LNCaP clone FGC (cell line): ENCODE measurements at regions not wholly inside any gene's neighbourhood (a gene's known extent, or its start where the extent isn't known, plus 50 kb on each side); places are given as distances from the start of the nearest gene placed in this dataset.

Source experiments
- DNase-seq: peaks from one replicate; pipeline ENCODE4 v3.0.0-alpha.2; 2011; ENCODE audit warnings: low read depth
- H3K4me3 ChIP-seq: 2 replicates; pipeline ENCODE4 v1.5.1; 2011; ENCODE audit warnings: mild to moderate bottlenecking, low read depth, low read length, control low read depth
- TF ChIP-seq, protein P1 (sequence below): IDR thresholded peaks from 2 replicates; pipeline ENCODE4 v1.5.1; 2012; ENCODE audit warnings: mild to moderate bottlenecking; ENCODE audit not compliant: control insufficient read depth, insufficient read depth; ENCODE audit errors: extremely low read depth

DNA sequence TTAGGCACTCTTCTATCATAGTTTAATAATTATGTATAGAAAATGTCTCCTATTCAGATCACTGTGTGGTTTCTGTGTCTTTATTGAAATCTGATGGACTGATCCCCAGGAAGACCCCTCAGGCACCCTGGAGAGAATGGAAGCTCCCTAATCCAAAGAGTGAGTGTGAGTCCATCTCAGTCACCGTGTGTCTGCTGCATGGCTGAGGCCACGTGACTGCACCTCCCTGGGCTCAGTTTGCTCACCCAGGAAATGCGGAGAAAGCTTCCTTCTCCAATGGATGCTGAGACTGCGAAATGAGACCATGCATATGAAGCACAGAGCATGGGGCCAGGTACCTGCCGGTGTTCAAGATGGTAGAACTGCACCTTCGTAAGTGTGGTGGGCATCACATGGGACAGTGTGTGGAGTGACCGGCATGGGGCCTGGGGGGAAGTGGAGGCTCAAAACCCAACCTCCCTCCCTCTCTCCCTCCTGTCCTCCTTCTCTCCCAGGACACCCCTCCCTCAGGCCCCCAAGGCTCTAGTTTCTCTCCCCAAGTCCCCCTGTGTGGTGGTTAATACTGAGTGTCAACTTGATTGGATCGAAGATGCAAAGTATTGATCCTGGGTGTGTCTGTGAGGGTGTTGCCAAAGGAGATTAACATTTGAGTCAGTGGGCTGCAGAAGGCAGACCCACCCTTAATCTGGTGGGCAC is 557.5 kb downstream of the PTPRU start:
- DNase-seq = no peak
- TF ChIP-seq, protein P1, sequence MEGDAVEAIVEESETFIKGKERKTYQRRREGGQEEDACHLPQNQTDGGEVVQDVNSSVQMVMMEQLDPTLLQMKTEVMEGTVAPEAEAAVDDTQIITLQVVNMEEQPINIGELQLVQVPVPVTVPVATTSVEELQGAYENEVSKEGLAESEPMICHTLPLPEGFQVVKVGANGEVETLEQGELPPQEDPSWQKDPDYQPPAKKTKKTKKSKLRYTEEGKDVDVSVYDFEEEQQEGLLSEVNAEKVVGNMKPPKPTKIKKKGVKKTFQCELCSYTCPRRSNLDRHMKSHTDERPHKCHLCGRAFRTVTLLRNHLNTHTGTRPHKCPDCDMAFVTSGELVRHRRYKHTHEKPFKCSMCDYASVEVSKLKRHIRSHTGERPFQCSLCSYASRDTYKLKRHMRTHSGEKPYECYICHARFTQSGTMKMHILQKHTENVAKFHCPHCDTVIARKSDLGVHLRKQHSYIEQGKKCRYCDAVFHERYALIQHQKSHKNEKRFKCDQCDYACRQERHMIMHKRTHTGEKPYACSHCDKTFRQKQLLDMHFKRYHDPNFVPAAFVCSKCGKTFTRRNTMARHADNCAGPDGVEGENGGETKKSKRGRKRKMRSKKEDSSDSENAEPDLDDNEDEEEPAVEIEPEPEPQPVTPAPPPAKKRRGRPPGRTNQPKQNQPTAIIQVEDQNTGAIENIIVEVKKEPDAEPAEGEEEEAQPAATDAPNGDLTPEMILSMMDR = no peak

DNA sequence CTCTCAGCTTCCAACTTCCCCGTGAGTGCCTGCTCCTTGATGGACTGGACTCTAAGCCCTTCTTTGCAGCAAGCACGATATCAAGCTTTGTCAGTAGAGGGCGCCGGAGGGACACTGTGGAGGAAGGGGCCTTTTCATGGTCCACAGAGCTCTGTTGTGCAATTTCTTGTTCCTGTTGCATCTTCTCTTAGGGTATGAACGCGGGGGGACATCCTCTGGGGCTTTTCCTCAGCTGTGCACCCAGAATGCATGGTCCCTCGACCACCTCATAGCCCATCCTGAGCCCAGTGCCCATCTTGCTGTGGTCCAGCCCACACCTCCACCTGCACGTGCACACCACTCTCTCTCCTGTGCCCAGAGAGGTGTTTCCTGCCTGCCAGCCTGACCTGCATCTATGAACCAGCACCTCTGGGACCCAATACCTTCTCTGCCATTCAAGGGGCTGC is 556.8 kb downstream of the PTPRU start:
- DNase-seq = peak; percentile 38
- TF ChIP-seq, protein P1 = peak; percentile 98
- no peak overlapping the region for H3K4me3 ChIP-seq

More for the DNA sequence above, 557.5 kb downstream of the PTPRU start:
- H3K4me3 ChIP-seq = no peak overlapping the region

DNA sequence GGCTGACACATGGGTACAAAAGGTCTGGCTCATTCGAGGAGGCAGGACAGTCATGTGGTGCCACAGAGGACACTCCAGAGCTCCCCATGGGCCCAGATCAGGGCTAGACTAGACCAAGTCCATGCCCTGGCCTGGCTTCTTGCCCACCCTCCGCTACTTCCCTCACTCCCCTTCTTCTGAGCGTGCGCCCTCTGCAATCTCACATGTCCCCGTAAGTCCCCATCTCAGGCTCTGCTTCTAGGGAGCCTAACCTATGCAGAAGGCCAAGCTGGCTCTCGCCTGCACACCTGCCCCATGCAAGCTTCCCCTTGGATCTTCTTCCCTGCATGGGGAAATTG is 553.6 kb downstream of the PTPRU start:
- no peak overlapping the region for H3K4me3 ChIP-seq
- TF ChIP-seq, protein P1 = no peak
- no peak for DNase-seq

DNA sequence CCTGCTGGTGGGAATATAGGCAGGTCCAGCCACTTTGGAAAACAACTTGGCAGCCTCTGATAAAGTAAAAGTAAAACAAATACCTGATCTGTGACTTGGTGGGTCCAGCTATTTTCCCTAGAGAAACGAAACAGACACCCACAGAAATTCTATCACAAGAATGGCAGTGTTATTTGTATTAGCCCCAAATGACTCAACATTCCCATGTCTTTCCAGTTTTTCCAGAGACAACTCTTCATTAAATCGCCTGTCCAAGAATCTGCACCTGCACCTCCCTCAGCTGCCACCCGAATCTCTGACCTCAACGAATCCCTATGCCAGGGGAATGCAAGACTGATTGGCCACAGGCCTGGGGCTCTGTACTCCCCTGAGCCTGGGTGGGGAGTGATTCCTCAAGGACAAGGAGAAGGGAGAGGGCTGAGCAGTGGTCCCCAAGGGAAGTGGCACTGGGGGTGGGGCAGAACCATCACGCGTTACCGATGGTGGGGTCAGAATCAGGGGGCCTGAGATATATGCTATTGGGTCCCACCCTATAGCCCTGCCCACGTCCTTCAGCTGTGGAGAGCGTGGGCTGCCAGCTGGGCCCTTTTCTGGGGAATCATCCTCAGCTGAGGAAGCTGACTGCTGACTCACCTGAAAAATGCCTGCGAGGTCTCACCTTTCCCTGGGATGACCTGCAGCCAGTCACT is 553.0 kb downstream of the PTPRU start:
- TF ChIP-seq, protein P1 = no peak
- DNase-seq = no peak
- H3K4me3 ChIP-seq = no peak overlapping the region

DNA sequence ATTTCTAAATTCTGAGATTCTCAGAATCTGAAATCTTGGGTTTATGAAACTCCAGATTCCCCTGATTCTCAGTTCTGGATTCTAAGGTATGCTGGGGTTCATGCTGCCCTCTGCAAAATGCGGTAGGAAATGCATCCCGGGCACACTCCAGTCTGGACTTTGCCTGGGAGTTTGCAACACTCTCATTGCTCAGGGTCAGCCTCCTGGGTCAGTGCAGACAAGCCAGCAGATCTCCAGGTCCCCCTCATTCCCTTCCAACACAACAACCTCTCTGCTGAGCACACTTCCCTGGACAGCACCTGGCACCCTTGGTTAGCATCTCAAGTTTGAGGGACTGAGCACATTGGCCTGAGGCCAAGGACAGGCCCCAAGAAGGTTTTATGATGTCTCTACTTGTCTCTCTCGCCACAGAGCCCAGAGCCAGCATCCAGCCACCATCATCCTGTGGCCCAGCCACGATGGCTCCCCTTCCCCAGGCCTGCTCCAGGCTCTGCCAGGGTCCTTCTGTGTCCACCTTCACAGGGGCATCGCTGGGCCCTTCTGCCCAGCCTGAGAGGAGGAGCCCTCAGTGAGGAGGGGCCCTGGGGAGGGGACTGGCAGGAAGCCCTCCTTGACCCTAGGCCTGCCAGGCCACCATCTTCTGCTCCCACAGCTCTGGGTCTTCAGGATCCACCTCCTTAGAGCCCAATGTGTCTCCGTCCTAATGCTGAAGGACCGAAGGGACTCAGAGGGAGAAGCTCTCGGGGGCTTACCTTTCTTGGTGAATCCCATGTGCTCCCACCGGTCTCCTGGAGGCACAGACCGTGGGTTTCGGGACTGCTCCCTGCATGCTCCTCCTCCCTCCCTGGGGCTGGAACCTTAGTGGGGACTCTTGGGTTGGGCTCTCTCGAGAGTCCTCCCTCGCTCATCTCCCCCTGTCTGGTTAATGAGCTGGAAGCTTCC is 550.7 kb downstream of the PTPRU start:
- H3K4me3 ChIP-seq = no peak overlapping the region
- no peak for DNase-seq
- TF ChIP-seq, protein P1 = no peak

DNA sequence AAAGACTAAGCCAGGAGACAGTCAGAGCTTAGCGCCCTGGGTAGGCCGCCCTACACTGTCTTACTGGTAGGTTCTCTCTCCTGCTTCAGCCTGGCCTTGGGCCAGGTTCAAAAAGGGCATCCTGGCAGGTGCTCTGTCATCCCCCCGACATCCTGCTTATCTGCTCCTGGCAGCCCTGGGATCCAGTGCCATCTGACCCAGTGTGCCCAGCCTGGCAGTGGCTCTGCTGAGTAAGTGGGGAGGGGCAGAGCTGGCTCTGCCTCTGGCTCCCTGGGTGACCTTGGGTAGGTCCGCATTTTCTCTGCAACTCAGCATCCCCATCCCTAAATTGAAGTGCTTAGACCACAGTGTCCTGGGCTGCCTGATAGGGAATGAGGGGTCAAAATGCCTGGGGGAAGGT is 549.9 kb downstream of the PTPRU start:
- TF ChIP-seq, protein P1 = no peak
- no peak overlapping the region for H3K4me3 ChIP-seq
- no peak for DNase-seq
